ENCODE measurements at regions not wholly inside any gene's neighbourhood (a gene's known extent, or its start where the extent isn't known, plus 50 kb on each side); places are given as distances from the start of the nearest gene placed in this dataset.

DNA sequence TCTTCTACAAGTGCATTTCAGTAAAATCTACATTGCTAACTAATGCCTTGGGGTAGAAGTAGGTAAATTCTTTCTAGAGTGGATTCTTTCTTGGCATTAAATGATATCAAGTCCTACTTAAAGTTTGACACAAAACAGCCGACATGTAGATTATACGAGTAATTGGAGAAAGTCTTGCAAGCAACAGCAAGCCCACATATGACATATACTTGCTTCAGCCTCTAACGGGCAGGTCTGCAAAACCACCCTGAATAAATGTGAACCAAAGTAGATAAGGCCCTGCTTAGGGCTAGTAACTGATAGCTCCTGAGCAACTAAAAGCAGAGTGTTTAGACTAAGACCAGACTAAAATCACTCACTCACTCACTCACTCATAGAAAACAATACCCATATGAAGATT lies 203.2 kb downstream of the LTN1 start (continued):
- peak; percentile 67 for TF ChIP-seq ZNF766 (CRISPR knock-in tag; conservative IDR thresholded peaks at IDR 0.05)
- TF ChIP-seq SMAD4 (CRISPR knock-in tag; conservative IDR thresholded peaks at IDR 0.05), result 0 out of 2 replicates have a peak, but pooled peaks have one; percentile 30
- TF ChIP-seq CBFA2T3 (IDR thresholded peaks at IDR 0.05), result peak; percentile 10; the same call in 1 of the 2 replicates

DNA sequence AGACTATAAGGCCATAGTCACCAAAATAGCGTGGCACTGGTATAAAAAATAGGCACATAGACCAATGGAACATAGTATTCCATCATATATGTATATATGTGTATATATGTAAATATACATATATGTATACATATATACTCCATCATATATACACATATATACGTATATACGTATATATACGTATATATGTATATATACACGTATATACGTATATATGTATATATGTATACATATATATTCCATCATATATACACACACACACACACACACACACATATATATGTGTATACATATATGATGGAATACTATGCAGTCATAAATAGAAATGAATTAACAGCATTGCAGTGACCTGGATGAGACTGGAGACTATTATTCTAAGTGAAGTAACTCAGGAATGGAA lies 204.6 kb downstream of the LTN1 start:
- no TSS peak for BruUV-seq (replicated peaks)
- FAIRE-seq (no peak), ATAC-seq (no peak)
- TF ChIP-seq MEF2D (tag; conservative IDR thresholded peaks at IDR 0.05; ENCODE audit: low read depth) (no peak), DMBX1 (CRISPR knock-in tag; IDR thresholded peaks at IDR 0.05; ENCODE audit: borderline replicate concordance) (no peak), ZNF408 (CRISPR knock-in tag; IDR thresholded peaks at IDR 0.05; ENCODE audit: low read depth) (no peak), MTF1 (CRISPR knock-in tag; IDR thresholded peaks at IDR 0.05; ENCODE audit: borderline replicate concordance) (peak; percentile 82; the same call in 1 of the 2 replicates), XRCC5 (IDR thresholded peaks at IDR 0.05; ENCODE audit: low read depth, low read length) (no peak), ARID2 (IDR thresholded peaks at IDR 0.05) (no peak)
- TF ChIP-seq, protein P1, sequence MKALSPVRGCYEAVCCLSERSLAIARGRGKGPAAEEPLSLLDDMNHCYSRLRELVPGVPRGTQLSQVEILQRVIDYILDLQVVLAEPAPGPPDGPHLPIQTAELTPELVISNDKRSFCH (CRISPR knock-in tag; IDR thresholded peaks at IDR 0.05), result no peak
- TF ChIP-seq, protein P1 (tag; IDR thresholded peaks at IDR 0.05), result no peak
- TF ChIP-seq, protein P2, sequence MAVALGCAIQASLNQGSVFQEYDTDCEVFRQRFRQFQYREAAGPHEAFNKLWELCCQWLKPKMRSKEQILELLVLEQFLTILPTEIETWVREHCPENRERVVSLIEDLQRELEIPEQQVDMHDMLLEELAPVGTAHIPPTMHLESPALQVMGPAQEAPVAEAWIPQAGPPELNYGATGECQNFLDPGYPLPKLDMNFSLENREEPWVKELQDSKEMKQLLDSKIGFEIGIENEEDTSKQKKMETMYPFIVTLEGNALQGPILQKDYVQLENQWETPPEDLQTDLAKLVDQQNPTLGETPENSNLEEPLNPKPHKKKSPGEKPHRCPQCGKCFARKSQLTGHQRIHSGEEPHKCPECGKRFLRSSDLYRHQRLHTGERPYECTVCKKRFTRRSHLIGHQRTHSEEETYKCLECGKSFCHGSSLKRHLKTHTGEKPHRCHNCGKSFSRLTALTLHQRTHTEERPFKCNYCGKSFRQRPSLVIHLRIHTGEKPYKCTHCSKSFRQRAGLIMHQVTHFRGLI (CRISPR knock-in tag; IDR thresholded peaks at IDR 0.05), result peak; percentile 66; the same call in 1 of the 2 replicates
- TF ChIP-seq, protein P3, sequence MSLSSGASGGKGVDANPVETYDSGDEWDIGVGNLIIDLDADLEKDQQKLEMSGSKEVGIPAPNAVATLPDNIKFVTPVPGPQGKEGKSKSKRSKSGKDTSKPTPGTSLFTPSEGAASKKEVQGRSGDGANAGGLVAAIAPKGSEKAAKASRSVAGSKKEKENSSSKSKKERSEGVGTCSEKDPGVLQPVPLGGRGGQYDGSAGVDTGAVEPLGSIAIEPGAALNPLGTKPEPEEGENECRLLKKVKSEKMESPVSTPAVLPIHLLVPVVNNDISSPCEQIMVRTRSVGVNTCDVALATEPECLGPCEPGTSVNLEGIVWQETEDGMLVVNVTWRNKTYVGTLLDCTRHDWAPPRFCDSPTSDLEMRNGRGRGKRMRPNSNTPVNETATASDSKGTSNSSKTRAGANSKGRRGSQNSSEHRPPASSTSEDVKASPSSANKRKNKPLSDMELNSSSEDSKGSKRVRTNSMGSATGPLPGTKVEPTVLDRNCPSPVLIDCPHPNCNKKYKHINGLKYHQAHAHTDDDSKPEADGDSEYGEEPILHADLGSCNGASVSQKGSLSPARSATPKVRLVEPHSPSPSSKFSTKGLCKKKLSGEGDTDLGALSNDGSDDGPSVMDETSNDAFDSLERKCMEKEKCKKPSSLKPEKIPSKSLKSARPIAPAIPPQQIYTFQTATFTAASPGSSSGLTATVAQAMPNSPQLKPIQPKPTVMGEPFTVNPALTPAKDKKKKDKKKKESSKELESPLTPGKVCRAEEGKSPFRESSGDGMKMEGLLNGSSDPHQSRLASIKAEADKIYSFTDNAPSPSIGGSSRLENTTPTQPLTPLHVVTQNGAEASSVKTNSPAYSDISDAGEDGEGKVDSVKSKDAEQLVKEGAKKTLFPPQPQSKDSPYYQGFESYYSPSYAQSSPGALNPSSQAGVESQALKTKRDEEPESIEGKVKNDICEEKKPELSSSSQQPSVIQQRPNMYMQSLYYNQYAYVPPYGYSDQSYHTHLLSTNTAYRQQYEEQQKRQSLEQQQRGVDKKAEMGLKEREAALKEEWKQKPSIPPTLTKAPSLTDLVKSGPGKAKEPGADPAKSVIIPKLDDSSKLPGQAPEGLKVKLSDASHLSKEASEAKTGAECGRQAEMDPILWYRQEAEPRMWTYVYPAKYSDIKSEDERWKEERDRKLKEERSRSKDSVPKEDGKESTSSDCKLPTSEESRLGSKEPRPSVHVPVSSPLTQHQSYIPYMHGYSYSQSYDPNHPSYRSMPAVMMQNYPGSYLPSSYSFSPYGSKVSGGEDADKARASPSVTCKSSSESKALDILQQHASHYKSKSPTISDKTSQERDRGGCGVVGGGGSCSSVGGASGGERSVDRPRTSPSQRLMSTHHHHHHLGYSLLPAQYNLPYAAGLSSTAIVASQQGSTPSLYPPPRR (CRISPR knock-in tag; IDR thresholded peaks at IDR 0.05; ENCODE audit: borderline replicate concordance), result no peak
- TF ChIP-seq, protein P4, sequence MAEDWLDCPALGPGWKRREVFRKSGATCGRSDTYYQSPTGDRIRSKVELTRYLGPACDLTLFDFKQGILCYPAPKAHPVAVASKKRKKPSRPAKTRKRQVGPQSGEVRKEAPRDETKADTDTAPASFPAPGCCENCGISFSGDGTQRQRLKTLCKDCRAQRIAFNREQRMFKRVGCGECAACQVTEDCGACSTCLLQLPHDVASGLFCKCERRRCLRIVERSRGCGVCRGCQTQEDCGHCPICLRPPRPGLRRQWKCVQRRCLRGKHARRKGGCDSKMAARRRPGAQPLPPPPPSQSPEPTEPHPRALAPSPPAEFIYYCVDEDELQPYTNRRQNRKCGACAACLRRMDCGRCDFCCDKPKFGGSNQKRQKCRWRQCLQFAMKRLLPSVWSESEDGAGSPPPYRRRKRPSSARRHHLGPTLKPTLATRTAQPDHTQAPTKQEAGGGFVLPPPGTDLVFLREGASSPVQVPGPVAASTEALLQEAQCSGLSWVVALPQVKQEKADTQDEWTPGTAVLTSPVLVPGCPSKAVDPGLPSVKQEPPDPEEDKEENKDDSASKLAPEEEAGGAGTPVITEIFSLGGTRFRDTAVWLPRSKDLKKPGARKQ (CRISPR knock-in tag; IDR thresholded peaks at IDR 0.05), result no peak

More for the DNA sequence above, 204.6 kb downstream of the LTN1 start:
- no peak overlapping the region for H2AFZ ChIP-seq (ENCODE audit: low read depth, low read length)
- no peaks in the 10 kb centered on the region for H4K20me1 ChIP-seq (replicated peaks; ENCODE audit: control insufficient read depth, insufficient read depth, low read length)
- DNase-seq (ENCODE audit: extremely low read depth in 1 of 4, low spot score in 3 of 4), result no peak
- no peak overlapping the region for H3K4me3 ChIP-seq
- H3K4me1 ChIP-seq (replicated peaks in 1 of 2; ENCODE audit: control insufficient read depth in 2 of 2, insufficient read depth in 2 of 2, low read length in 2 of 2), result no peaks in the 10 kb centered on the region; a peak in 1 of 5 replicates
- no peak overlapping the region for H3K27ac ChIP-seq (ENCODE audit: extremely low read depth, low read depth, low read length)
- H3K4me2 ChIP-seq (ENCODE audit: insufficient read depth, low read length), result no peak overlapping the region
- no peaks in the 10 kb centered on the region for H3K9me1 ChIP-seq (ENCODE audit: control insufficient read depth, insufficient read depth, low read length)
- in situ Hi-C loops (cut with MboI), result no loop called here
- intact Hi-C loops (cut with micrococcal nuclease), result no loop called here
- CTCF ChIA-PET (ENCODE audit: low intra/inter-chr PET ratio), result no interaction called here
- 6% methylated on average over 6 of the region's 6 CpGs for WGBS (ENCODE audit: insufficient coverage, low coverage, missing lambda C conversion rate)
- H3K36me3 ChIP-seq (ENCODE audit: control insufficient read depth, insufficient read depth, low read length), result no peaks in the 10 kb centered on the region
- no peaks in the 10 kb centered on the region for H3K9me3 ChIP-seq (replicated peaks; ENCODE audit: control insufficient read depth, insufficient read depth, low read depth, low read length)
- no peaks in the 10 kb centered on the region for H3K79me2 ChIP-seq (ENCODE audit: control insufficient read depth, insufficient read depth, low read length)
- no peak overlapping the region for H3K9ac ChIP-seq (ENCODE audit: insufficient read depth in 1 of 2, low read depth in 2 of 2, low read length in 2 of 2)
- POLR2A ChIA-PET, result no interaction called here
- no peaks in the 10 kb centered on the region for H3K27me3 ChIP-seq (ENCODE audit: control insufficient read depth in 2 of 2, insufficient read depth in 2 of 2, low read length in 2 of 2)
